Gastrocnemius medialis (tissue), 4 donors: ENCODE measurements at regions not wholly inside any gene's neighbourhood (a gene's known extent, or its start where the extent isn't known, plus 50 kb on each side); places are given as distances from the start of the nearest gene placed in this dataset.

ENCODE experiments used
- ATAC-seq, 2 donors: fragments of 150-250 bp; one replicate each; pipeline ENCODE4 v1.9.1; 2016
- DNase-seq, 2 donors: peaks; one replicate each; pipeline ENCODE4 v3.0.0-alpha.2; 2019
- H3K27ac ChIP-seq, 4 donors: fragments of 200-600 bp; sonication (generic); 1 replicate in 1 of 4; 2 replicates in 3 of 4; pipeline ENCODE4 v1.5.1; 2016 to 2018; ENCODE audit warnings: mild to moderate bottlenecking in 2 of 4, moderate library complexity in 1 of 4
- H3K27me3 ChIP-seq, 3 donors: fragments of 200-600 bp; sonication (generic) in 2 of 3; 1 replicate in 1 of 3; 2 replicates in 2 of 3; pipeline versions ENCODE4 v1.5.1 to v1.6.0; 2016 to 2019; ENCODE audit warnings: mild to moderate bottlenecking in 1 of 3, moderate library complexity in 1 of 3
- H3K36me3 ChIP-seq, 2 donors: fragments of 200-600 bp; sonication (generic) in 1 of 2; one replicate each; pipeline ENCODE4 v1.5.1; 2017 to 2018
- H3K4me1 ChIP-seq, 2 donors: fragments of 200-600 bp; sonication (generic) in 1 of 2; one replicate each; pipeline ENCODE4 v1.5.1; 2016 to 2017; ENCODE audit warnings: mild to moderate bottlenecking in 2 of 2
- H3K4me3 ChIP-seq, 4 donors: fragments of 200-600 bp; sonication (generic) in 3 of 4; 1 replicate in 1 of 4; 2 replicates in 3 of 4; pipeline ENCODE4 v1.5.1; 2016 to 2019; ENCODE audit warnings: mild to moderate bottlenecking in 2 of 4
- H3K9me3 ChIP-seq, 3 donors: fragments of 200-600 bp; sonication (generic) in 2 of 3; 1 replicate in 1 of 3; 2 replicates in 2 of 3; pipeline ENCODE4 v1.5.1; 2016 to 2019
- POLR2A ChIP-seq, 2 donors: fragments of 450-650 bp; IDR thresholded peaks; one replicate each; pipeline ENCODE4 v1.6.1; 2017; ENCODE audit warnings: antibody characterized with exemption in 2 of 2, mild to moderate bottlenecking in 2 of 2, moderate library complexity in 2 of 2
- in situ Hi-C, 4 donors: fragments of 200-750 bp; cut with MboI; loops; one replicate each; pipeline versions ENCODE4 v1.15.0 to v1.8.0; 2017; ENCODE audit warnings: low sequenced_read_pairs in 4 of 4
- intact Hi-C: fragments of 100-400 bp; cut with DNase I; formaldehyde crosslinking; loops from one replicate; pipeline ENCODE4 v1.15.1; 2023; ENCODE audit warnings: low total_unique reads
- TF ChIP-seq, protein P1 (sequence below), 5 experiments: fragments of 450-650 bp in 3 of 5; fragments of 200-600 bp in 2 of 5; sonication (generic) in 2 of 5; IDR thresholded peaks in 4 of 5; conservative IDR thresholded peaks in 1 of 5; 1 replicate in 4 of 5; 2 replicates in 1 of 5; pipeline ENCODE4 v1.5.1; 2016 to 2019; ENCODE audit warnings: antibody characterized with exemption in 5 of 5, mild to moderate bottlenecking in 3 of 5, moderate library complexity in 3 of 5

- H3K4me1 ChIP-seq, result peaks cover 6 to 7% of the 10 kb centered on the region in 2 donors
- intact Hi-C loops (loop anchor here (2.0 kb wide), 1 partner anchor 519 kb away; no protein-coding TSS in a partner anchor), in situ Hi-C loops (loop anchor here (10.0 to 25.0 kb wide), 4 partner anchors 227 to 535 kb away; no protein-coding TSS in a partner anchor)
- TF ChIP-seq, protein P1, sequence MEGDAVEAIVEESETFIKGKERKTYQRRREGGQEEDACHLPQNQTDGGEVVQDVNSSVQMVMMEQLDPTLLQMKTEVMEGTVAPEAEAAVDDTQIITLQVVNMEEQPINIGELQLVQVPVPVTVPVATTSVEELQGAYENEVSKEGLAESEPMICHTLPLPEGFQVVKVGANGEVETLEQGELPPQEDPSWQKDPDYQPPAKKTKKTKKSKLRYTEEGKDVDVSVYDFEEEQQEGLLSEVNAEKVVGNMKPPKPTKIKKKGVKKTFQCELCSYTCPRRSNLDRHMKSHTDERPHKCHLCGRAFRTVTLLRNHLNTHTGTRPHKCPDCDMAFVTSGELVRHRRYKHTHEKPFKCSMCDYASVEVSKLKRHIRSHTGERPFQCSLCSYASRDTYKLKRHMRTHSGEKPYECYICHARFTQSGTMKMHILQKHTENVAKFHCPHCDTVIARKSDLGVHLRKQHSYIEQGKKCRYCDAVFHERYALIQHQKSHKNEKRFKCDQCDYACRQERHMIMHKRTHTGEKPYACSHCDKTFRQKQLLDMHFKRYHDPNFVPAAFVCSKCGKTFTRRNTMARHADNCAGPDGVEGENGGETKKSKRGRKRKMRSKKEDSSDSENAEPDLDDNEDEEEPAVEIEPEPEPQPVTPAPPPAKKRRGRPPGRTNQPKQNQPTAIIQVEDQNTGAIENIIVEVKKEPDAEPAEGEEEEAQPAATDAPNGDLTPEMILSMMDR (IDR thresholded peaks at IDR 0.05 in 4 of 5, conservative IDR thresholded peaks at IDR 0.05 in 1 of 5), result no peak
- no peak for TF ChIP-seq POLR2A (IDR thresholded peaks at IDR 0.05)
- DNase-seq (peak; percentile 21 to 47), ATAC-seq (peak in 1 of 2 donors; percentile 30)
- H3K4me3 ChIP-seq, result no peak overlapping the region
- H3K27ac ChIP-seq, result peak overlapping the region in 1 of 4 donors; percentile 67
- H3K36me3 ChIP-seq, result no peaks in the 10 kb centered on the region
- H3K9me3 ChIP-seq, result no peaks in the 10 kb centered on the region
- H3K27me3 ChIP-seq, result no peaks in the 10 kb centered on the region
Observed at GRCh38 chrX:13489454-13489853, 79.9 kb upstream of the EGFL6 start.

DNA sequence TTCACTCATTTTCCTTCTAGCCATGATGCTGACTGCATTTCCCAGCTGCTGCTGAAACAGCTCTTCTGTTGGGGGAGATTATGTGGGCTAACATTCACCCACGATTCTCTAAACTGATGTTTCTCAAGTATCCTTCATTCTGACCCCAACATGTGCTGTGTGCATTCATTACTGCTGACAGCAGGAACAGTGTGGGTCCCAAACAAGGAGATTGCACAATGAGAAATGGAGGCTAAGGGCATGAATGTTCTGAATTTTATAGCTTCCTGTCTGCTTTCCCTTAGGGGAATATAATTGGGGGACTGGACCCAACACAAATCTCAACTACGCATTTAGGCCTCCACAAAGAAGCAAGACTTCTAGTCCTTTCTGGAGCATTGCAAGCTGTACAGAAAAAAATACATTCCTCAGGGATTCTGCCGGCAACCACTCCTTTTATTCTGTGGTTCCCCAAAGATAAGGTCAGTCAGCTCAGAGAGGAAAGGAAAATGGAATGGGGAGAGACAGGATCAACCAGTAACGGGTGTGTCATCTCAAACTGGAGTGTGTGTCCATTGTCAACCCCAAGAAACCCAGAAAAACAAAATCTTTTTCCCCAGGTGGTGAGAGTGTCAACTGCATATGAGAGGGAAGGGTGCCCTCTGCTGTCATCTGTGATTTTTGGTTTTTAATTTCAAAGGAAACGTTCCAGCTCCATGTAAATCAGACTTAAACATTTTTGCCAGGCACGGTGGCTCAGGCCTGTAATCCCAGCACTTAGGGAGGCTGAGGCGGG is 81.5 kb upstream of the EGFL6 start:
- H3K27ac ChIP-seq, result peak overlapping the region; percentile 42 to 68 (median 60)
- in situ Hi-C loops, result loop anchor here (10.0 to 25.0 kb wide), 4 partner anchors 226 to 533 kb away; no protein-coding TSS in a partner anchor
- no peaks in the 10 kb centered on the region for H3K9me3 ChIP-seq
- no peaks in the 10 kb centered on the region for H3K36me3 ChIP-seq
- ATAC-seq (peak; percentile 70 to 72), DNase-seq (no peak)
- TF ChIP-seq, protein P1 (IDR thresholded peaks at IDR 0.05 in 4 of 5, conservative IDR thresholded peaks at IDR 0.05 in 1 of 5), result peak; percentile 49 to 57 (median 50)
- no peak for TF ChIP-seq POLR2A (IDR thresholded peaks at IDR 0.05)
- H3K27me3 ChIP-seq, result no peaks in the 10 kb centered on the region
- H3K4me1 ChIP-seq, result peaks cover 6 to 7% of the 10 kb centered on the region in 2 donors
- H3K4me3 ChIP-seq, result no peak overlapping the region
- intact Hi-C loops, result loop anchor here (1.0 to 2.0 kb wide), 2 partner anchors 517 to 541 kb away; no protein-coding TSS in a partner anchor

DNA sequence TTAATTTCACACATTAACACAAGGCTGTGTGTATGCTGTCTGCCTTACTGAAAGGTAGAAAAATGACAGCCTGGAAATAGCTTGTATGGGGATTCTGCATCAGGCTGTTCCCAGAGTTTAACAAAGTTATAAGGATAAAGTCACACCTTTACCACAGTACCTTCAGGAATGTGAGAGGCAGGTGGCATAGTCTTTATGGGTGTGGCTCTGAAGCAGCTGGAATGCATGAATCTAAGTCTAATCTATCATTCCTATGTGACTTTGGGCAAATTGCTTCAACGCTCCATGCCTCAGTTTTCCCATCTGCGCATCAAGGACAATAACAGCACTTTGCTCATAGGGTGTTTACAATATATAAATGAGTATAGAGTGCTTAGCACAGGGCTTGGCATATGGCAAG is 84.2 kb upstream of the EGFL6 start:
- DNase-seq (no peak), ATAC-seq (no peak)
- Histone ChIP-seq H3K36me3 (no peaks in the 10 kb centered on the region), H3K4me1 (peaks cover 6 to 7% of the 10 kb centered on the region in 2 donors), H3K27me3 (no peaks in the 10 kb centered on the region), H3K9me3 (no peaks in the 10 kb centered on the region), H3K27ac (no peak overlapping the region), H3K4me3 (no peak overlapping the region)
- no peak for TF ChIP-seq POLR2A (IDR thresholded peaks at IDR 0.05)
- TF ChIP-seq, protein P1 (IDR thresholded peaks at IDR 0.05 in 4 of 5, conservative IDR thresholded peaks at IDR 0.05 in 1 of 5), result no peak
- in situ Hi-C loops, result loop anchor here (10.0 to 25.0 kb wide), 4 partner anchors 223 to 530 kb away; no protein-coding TSS in a partner anchor
- intact Hi-C loops, result no loop called here

DNA sequence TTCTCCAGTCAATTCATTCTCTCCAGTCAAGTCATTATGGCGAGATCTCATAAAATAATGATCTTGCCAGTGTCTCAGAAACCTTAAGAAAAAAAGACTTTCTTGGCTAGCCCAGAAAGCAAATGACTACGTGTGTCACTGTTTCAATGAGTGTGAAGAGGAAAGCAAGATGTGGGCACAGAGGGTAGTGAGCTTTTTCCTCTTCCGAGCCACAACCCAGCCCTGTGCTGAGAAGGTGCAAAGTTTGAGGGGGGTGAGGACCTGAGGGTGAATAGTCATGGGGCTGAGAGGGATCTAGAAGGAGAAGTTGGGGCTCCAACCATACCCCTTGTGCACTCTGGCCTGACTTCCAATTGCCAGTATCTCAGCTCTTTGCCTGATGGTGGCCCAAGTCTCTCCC is 85.6 kb upstream of the EGFL6 start:
- H3K4me3 ChIP-seq, result no peak overlapping the region
- no peaks in the 10 kb centered on the region for H3K9me3 ChIP-seq
- H3K27me3 ChIP-seq, result no peaks in the 10 kb centered on the region
- H3K4me1 ChIP-seq, result peaks cover 6 to 7% of the 10 kb centered on the region in 2 donors
- intact Hi-C loops, result no loop called here
- H3K36me3 ChIP-seq, result no peaks in the 10 kb centered on the region
- no peak for ATAC-seq
- no peak overlapping the region for H3K27ac ChIP-seq
- no peak for DNase-seq
- no peak for TF ChIP-seq POLR2A (IDR thresholded peaks at IDR 0.05)
- TF ChIP-seq, protein P1 (IDR thresholded peaks at IDR 0.05 in 4 of 5, conservative IDR thresholded peaks at IDR 0.05 in 1 of 5), result no peak
- in situ Hi-C loops, result loop anchor here (10.0 to 25.0 kb wide), 4 partner anchors 221 to 529 kb away; no protein-coding TSS in a partner anchor
